HG03175 (cell line): ENCODE measurements at regions not wholly inside any gene's neighbourhood (a gene's known extent, or its start where the extent isn't known, plus 50 kb on each side); places are given as distances from the start of the nearest gene placed in this dataset.
"Not testable (repeated sequence)": the region's sequence is repeated elsewhere in the genome, so short reads cannot be mapped to it uniquely, and the experiment has no call there.

Experiments used
- ATAC-seq: cut with Tn5 transposase; IDR thresholded peaks from one replicate; pipeline ENCODE4 v1.9.1; 2021; ENCODE audit warnings: mild to moderate bottlenecking, moderate library complexity; ENCODE audit not compliant: unreplicated experiment

- ATAC-seq = no peak
These were observed 1759.6 kb downstream of the C4orf33 start for GRCh38 chr4:130855533-130855932.

DNA sequence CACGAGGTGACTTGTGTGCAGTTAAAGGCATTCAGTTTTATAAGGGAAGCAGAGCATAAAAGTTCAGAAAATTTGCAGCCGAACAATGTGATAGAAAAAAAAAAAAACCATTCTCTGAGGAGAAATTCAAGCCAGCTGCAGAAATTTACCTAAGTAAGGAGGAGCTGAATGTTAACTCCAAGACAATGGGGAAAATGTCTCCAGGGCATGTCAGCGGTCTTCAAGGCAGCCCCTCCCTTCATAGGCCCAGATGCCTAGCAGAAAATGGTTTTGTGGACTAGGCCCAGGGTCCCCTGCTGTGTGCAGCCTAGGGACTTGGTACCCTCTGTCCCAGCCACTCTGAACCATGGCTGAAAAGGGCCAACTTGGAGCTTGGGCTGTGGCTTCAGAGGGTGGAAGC lies 1764.0 kb downstream of the C4orf33 start:
- no peak for ATAC-seq

GRCh38 chr4:130896920-130897319 lies 1801.0 kb downstream of the C4orf33 start:
- no peak for ATAC-seq

DNA sequence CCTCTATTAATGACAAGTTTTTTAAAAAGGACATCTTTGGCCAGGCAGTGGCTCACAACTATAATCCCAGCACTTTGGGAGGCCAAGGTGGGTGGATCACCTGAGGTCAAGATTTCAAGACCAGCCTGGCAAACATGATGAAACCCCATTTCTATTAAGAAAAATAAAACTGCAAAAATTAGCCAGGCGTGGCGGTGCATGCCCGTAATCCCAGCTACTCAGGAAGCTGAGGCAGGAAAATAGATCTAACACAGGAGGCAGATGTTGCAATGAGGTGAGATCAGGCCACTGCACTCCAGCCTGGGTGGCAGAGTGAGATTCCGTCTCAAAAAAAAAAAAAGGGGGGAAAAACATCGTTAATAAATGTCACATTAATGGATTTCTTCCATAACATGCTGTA lies 1805.4 kb downstream of the C4orf33 start:
- no peak for ATAC-seq

- ATAC-seq = no peak
These were observed 1827.0 kb downstream of the C4orf33 start for GRCh38 chr4:130922955-130923354.

DNA sequence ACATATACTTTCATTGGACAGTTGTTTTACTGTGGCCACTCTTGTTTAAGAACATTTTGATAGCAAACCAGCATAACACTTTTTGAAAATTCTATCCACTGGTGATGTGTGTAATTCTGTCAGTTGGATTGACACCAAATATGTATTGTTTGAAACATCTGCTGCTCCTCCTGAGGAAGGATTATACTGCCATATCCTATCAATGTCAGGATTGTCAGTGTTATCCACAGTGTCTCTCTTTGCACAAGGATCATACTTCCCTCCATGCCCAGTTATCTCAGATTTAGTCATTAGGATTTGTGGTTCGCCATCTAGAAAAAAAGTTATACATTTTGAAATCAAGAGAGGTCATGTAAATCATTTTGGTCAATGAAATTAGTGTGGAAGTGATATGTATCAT lies 1859.6 kb downstream of the C4orf33 start:
- ATAC-seq = no peak

GRCh38 chr4:130985371-130985770 lies 1889.4 kb downstream of the C4orf33 start:
- no peak for ATAC-seq

- no peak for ATAC-seq
These were observed 1900.0 kb downstream of the C4orf33 start for GRCh38 chr4:130995988-130996387.

DNA sequence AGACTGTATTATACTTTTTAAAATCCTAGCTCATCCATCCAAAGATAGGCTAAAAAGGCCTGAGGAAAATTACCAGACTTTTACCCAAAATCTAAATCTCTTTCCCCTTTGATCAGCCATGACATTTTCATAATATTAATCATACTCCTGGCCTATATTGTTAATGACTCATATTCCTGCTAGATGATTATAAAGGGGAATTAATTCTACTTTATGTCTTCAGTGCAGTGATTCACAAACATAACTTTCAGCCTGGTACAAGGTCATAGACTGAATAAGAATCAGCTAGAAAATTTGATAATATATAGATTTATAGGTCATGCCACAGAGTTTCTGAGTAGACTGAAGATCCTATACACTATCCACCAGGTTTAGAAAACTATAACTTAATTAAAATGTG lies 1905.4 kb downstream of the C4orf33 start:
- ATAC-seq = no peak

- ATAC-seq = no peak
These were observed 1906.2 kb downstream of the C4orf33 start for GRCh38 chr4:131002132-131002531.

- ATAC-seq = no peak
These were observed 1910.4 kb downstream of the C4orf33 start for GRCh38 chr4:131006388-131006787.

- not testable (repeated sequence) for ATAC-seq
These were observed 1916.0 kb downstream of the C4orf33 start for GRCh38 chr4:131011961-131012360.

DNA sequence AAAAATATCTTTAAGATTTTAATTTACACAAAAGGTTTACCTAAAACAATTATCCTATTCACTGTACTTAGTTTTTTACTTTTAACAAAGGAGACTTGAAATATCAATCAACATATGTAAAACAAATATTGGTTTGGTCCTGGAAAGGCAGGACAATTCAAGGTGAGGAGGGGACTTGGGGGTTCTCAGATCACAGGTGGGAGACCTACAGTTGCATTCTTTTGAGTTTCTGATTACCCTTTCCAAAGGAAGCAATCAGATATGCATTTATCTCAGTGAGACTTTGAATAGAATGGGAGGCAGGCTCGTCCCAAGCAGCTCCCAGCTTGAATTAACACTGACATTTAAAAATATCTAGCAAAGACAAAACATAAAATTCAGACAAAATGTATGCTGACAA lies 1917.3 kb downstream of the C4orf33 start:
- ATAC-seq = no peak

GRCh38 chr4:131026771-131027170 lies 1930.8 kb downstream of the C4orf33 start:
- ATAC-seq = no peak

DNA sequence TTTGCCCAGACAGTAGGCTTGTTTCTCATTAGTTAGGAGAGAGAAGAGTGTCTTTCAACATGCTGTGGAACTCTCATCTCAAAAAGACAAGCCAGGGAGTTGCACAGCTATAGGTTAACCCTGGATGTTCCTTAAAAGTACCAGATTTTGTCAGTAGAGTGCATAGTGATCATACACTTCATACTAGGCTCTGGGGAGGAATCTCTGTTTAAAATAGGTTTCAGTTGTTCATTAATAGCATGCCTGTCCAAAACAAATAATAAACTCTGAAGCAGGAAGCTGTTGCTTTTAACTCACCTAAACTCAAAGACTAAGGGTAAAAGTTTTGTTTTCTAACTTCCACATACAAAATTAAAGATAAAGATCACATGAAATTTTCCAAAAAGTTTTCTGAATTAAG lies 1948.4 kb downstream of the C4orf33 start:
- ATAC-seq = no peak

GRCh38 chr4:131046821-131047220 lies 1950.9 kb downstream of the C4orf33 start:
- no peak for ATAC-seq

- ATAC-seq = no peak
These were observed 1956.7 kb downstream of the C4orf33 start for GRCh38 chr4:131052646-131053045.

- no peak for ATAC-seq
These were observed 1958.6 kb downstream of the C4orf33 start for GRCh38 chr4:131054489-131055019.

GRCh38 chr4:131061734-131062133 lies 1965.8 kb downstream of the C4orf33 start:
- ATAC-seq = no peak

- no peak for ATAC-seq
These were observed 1967.9 kb downstream of the C4orf33 start for GRCh38 chr4:131063878-131064277.

GRCh38 chr4:131081069-131081468 lies 1985.1 kb downstream of the C4orf33 start:
- ATAC-seq = no peak

- no peak for ATAC-seq
These were observed 1989.0 kb downstream of the C4orf33 start for GRCh38 chr4:131084997-131085396.

DNA sequence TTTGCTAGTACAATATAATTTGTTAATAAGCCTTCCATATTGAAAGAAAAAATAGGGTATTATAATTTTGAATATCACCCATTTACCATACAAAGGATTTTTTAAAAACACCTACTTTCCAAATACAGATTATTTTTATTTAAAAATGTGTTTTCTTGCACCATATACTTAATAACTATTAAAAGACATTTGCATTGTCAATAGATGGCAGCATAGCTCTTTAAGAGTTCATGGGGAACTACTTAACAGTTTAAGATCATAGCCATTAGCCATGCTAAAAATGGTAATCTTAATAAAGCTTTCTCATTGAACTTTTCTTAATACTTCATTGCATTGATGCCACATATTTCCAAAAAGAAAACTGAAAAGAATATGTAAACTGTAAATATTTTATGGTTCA lies 1995.9 kb downstream of the C4orf33 start:
- no peak for ATAC-seq

DNA sequence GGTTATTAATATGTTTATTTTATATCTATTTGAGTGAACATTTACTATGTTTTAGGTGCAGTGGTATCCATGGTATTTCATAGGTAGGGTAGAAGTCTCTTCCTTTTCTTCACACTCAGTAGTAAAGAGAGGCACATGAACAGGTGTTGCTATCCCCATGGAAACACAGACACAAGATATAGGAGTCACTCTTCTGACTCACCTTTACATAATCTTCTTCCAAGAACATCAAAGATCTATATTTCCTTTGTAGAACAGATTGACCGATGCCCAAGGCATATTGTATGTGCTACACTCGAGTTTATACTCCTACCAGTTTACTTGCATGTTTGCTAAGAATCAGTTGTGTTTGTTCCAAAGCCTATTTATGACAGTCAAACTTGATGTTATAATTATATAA lies 1997.4 kb downstream of the C4orf33 start:
- ATAC-seq = no peak
